GM18951 (cell line): ENCODE measurements at regions not wholly inside any gene's neighbourhood (a gene's known extent, or its start where the extent isn't known, plus 50 kb on each side); places are given as distances from the start of the nearest gene placed in this dataset.

Source experiments
- POLR2A ChIP-seq: IDR thresholded peaks from 4 replicates; pipeline ENCODE4 v1.6.1; 2011; ENCODE audit warnings: mild to moderate bottlenecking; ENCODE audit not compliant: insufficient read length, insufficient read depth; ENCODE audit errors: extremely low read depth
- in situ Hi-C: fragments of 300-500 bp; cut with MboI; formaldehyde crosslinking; loops from one replicate; pipeline ENCODE4 v1.12.0; 2022; ENCODE audit warnings: low sequenced_read_pairs, mixed read lengths, inconsistent platforms; ENCODE audit not compliant: unreplicated experiment

- TF ChIP-seq POLR2A = no peak
- in situ Hi-C loops = no loop called here
Measured at GRCh38 chr2:137801228-137801627, 163.0 kb upstream of the HNMT start.

- in situ Hi-C loops = no loop called here
- no peak for TF ChIP-seq POLR2A
Measured at GRCh38 chr2:137802038-137802437, 162.2 kb upstream of the HNMT start.

- in situ Hi-C loops = no loop called here
Measured at GRCh38 chr2:137806068-137806805, 158.0 kb upstream of the HNMT start.

GRCh38 chr2:137809252-137809651 lies 155.0 kb upstream of the HNMT start:
- TF ChIP-seq POLR2A = no peak
- in situ Hi-C loops = no loop called here

More at GRCh38 chr2:137806068-137806805, 158.0 kb upstream of the HNMT start:
- no peak for TF ChIP-seq POLR2A

- in situ Hi-C loops = no loop called here
- TF ChIP-seq POLR2A = no peak
Measured at GRCh38 chr2:137809837-137810236, 154.4 kb upstream of the HNMT start.

- no peak for TF ChIP-seq POLR2A
- in situ Hi-C loops = no loop called here
Measured at GRCh38 chr2:137812517-137812916, 151.8 kb upstream of the HNMT start.

- in situ Hi-C loops = no loop called here
Measured at GRCh38 chr2:137813176-137813575, 151.1 kb upstream of the HNMT start.

GRCh38 chr2:137817058-137817457 lies 147.2 kb upstream of the HNMT start:
- in situ Hi-C loops = no loop called here
- TF ChIP-seq POLR2A = no peak

More at GRCh38 chr2:137813176-137813575, 151.1 kb upstream of the HNMT start:
- TF ChIP-seq POLR2A = no peak

GRCh38 chr2:137823196-137823595 lies 141.1 kb upstream of the HNMT start:
- in situ Hi-C loops = no loop called here
- no peak for TF ChIP-seq POLR2A

- in situ Hi-C loops = no loop called here
- no peak for TF ChIP-seq POLR2A
Measured at GRCh38 chr2:137824501-137824900, 139.8 kb upstream of the HNMT start.

- in situ Hi-C loops = loop anchor here (25.0 kb wide), 2 partner anchors 364 to 1414 kb away; no protein-coding TSS in a partner anchor
- no peak for TF ChIP-seq POLR2A
Measured at GRCh38 chr2:137826373-137827372, 137.6 kb upstream of the HNMT start.

- TF ChIP-seq POLR2A = no peak
- in situ Hi-C loops = loop anchor here (25.0 kb wide), 2 partner anchors 366 to 1416 kb away; no protein-coding TSS in a partner anchor
Measured at GRCh38 chr2:137828624-137829023, 135.6 kb upstream of the HNMT start.

- in situ Hi-C loops = loop anchor here (25.0 kb wide), 2 partner anchors 367 to 1417 kb away; no protein-coding TSS in a partner anchor
- TF ChIP-seq POLR2A = no peak
Measured at GRCh38 chr2:137829251-137829650, 135.0 kb upstream of the HNMT start.
